WTC11 (cell line): ENCODE measurements at regions not wholly inside any gene's neighbourhood (a gene's known extent, or its start where the extent isn't known, plus 50 kb on each side); places are given as distances from the start of the nearest gene placed in this dataset.

Source experiments
- ATAC-seq: fragments of 200-7000 bp; cut with Tn5 transposase; 2 replicates; pipeline ENCODE4 v1.10.0; 2021; ENCODE audit warnings: mild to moderate bottlenecking, moderate library complexity
- CTCF ChIA-PET: fragments of 300-600 bp; sonication (Branson Sonifier 250); formaldehyde crosslinking; loops from one replicate; lab custom pipeline; 2021; ENCODE audit warnings: antibody characterized with exemption; lab: Charles Lee
- POLR2A ChIA-PET: fragments of 350-600 bp; sonication (Branson Sonifier 250); formaldehyde crosslinking; loops from one replicate; lab custom pipeline; 2021; ENCODE audit warnings: antibody characterized with exemption; lab: Charles Lee
- DNase-seq: peaks from one replicate; pipeline ENCODE4 v3.0.0; 2021; ENCODE audit warnings: low spot score
- H3K27ac Mint-ChIP-seq: 2 replicates; pipeline ENCODE4 v1.8.0; 2021; ENCODE audit warnings: mixed read lengths
- H3K27me3 Mint-ChIP-seq: 2 replicates; pipeline ENCODE4 v1.8.0; 2021; ENCODE audit warnings: low read depth, mild to moderate bottlenecking, moderate library complexity, mixed read lengths
- H3K36me3 Mint-ChIP-seq: 2 replicates; pipeline ENCODE4 v1.8.0; 2021; ENCODE audit warnings: mixed read lengths
- H3K4me1 Mint-ChIP-seq: 2 replicates; pipeline ENCODE4 v1.8.0; 2022; ENCODE audit warnings: mixed read lengths
- H3K4me3 Mint-ChIP-seq: 2 replicates; pipeline ENCODE4 v1.8.0; 2021; ENCODE audit warnings: mild to moderate bottlenecking, moderate library complexity, mixed read lengths
- H3K9me3 Mint-ChIP-seq: 2 replicates; pipeline ENCODE4 v1.8.0; 2021; ENCODE audit warnings: mixed read lengths
- ATF6 ChIP-seq: sonication (generic); formaldehyde crosslinking; IDR thresholded peaks from 2 replicates; pipeline ENCODE4 v1.8.1; 2023; ENCODE audit warnings: mild to moderate bottlenecking, missing genetic modification reagents
- ETV6 ChIP-seq: sonication (generic); formaldehyde crosslinking; IDR thresholded peaks from 2 replicates; pipeline ENCODE4 v1.8.1; 2022; ENCODE audit warnings: mild to moderate bottlenecking, missing genetic modification reagents
- GRHL2 ChIP-seq: fragments of 250-450 bp; sonication (Bioruptor Pico); IDR thresholded peaks from 2 replicates; pipeline ENCODE4 v1.8.0; 2022; ENCODE audit warnings: mild to moderate bottlenecking, moderate library complexity; ENCODE audit not compliant: insufficient replicate concordance, severe bottlenecking
- HMGA2 ChIP-seq: fragments of 250-450 bp; sonication (Bioruptor Pico); IDR thresholded peaks from 2 replicates; pipeline ENCODE4 v1.4.0; 2021; ENCODE audit warnings: mild to moderate bottlenecking, moderate library complexity
- IRF2 ChIP-seq: sonication (generic); formaldehyde crosslinking; IDR thresholded peaks from 2 replicates; pipeline ENCODE4 v1.8.0; 2022; ENCODE audit warnings: low read depth, missing genetic modification reagents, borderline replicate concordance
- KAT7 ChIP-seq: sonication (generic); formaldehyde crosslinking; IDR thresholded peaks from 2 replicates; pipeline ENCODE4 v1.8.1; 2023; ENCODE audit warnings: missing genetic modification reagents, mild to moderate bottlenecking, borderline replicate concordance
- MAX ChIP-seq: sonication (generic); formaldehyde crosslinking; IDR thresholded peaks from 2 replicates; pipeline ENCODE4 v1.8.0; 2022; ENCODE audit warnings: mild to moderate bottlenecking, missing genetic modification reagents
- MXD4 ChIP-seq: fragments of 250-450 bp; sonication (Bioruptor Pico); IDR thresholded peaks from 2 replicates; pipeline ENCODE4 v1.8.0; 2021; ENCODE audit warnings: mild to moderate bottlenecking, moderate library complexity, borderline replicate concordance
- NFATC4 ChIP-seq: fragments of 250-450 bp; sonication (Bioruptor Pico); IDR thresholded peaks from 2 replicates; pipeline ENCODE4 v1.9.0; 2021; ENCODE audit warnings: mild to moderate bottlenecking
- NFE2L1 ChIP-seq: sonication (generic); formaldehyde crosslinking; IDR thresholded peaks from 2 replicates; pipeline ENCODE4 v1.8.1; 2023; ENCODE audit warnings: missing genetic modification reagents
- NFYB ChIP-seq: sonication (generic); formaldehyde crosslinking; conservative IDR thresholded peaks from 2 replicates; pipeline ENCODE4 v1.8.0; 2022; ENCODE audit warnings: low read depth, missing genetic modification reagents
- TCF7 ChIP-seq: sonication (generic); formaldehyde crosslinking; IDR thresholded peaks from 2 replicates; pipeline ENCODE4 v1.8.0; 2022; ENCODE audit warnings: mild to moderate bottlenecking, low read depth, missing genetic modification reagents, moderate library complexity
- ZNF138 ChIP-seq: sonication (generic); formaldehyde crosslinking; conservative IDR thresholded peaks from 2 replicates; pipeline ENCODE4 v1.8.1; 2022; ENCODE audit warnings: mild to moderate bottlenecking, moderate library complexity, missing genetic modification reagents
- ZNF219 ChIP-seq: sonication (generic); formaldehyde crosslinking; IDR thresholded peaks from 2 replicates; pipeline ENCODE4 v1.8.0; 2023; ENCODE audit warnings: missing genetic modification reagents, mild to moderate bottlenecking, borderline replicate concordance
- ZNF396 ChIP-seq: fragments of 250-450 bp; sonication (Bioruptor Pico); IDR thresholded peaks from 2 replicates; pipeline ENCODE4 v1.8.0; 2021; ENCODE audit warnings: mild to moderate bottlenecking, moderate library complexity, borderline replicate concordance
- ZNF425 ChIP-seq: fragments of 250-450 bp; sonication (Bioruptor Pico); conservative IDR thresholded peaks from 2 replicates; pipeline ENCODE4 v1.9.0; 2021; ENCODE audit warnings: mild to moderate bottlenecking
- TF ChIP-seq, protein P1 (sequence below): sonication (generic); formaldehyde crosslinking; IDR thresholded peaks from 2 replicates; pipeline ENCODE4 v1.8.0; 2022; ENCODE audit warnings: mild to moderate bottlenecking, missing genetic modification reagents
- TF ChIP-seq, protein P2 (sequence below): sonication (generic); formaldehyde crosslinking; IDR thresholded peaks from 2 replicates; pipeline ENCODE4 v1.8.1; 2023; ENCODE audit warnings: mild to moderate bottlenecking, missing genetic modification reagents
- TF ChIP-seq, protein P3 (sequence below): sonication (generic); formaldehyde crosslinking; IDR thresholded peaks from 2 replicates; pipeline ENCODE4 v1.8.1; 2023; ENCODE audit warnings: mild to moderate bottlenecking, moderate library complexity, missing genetic modification reagents

- TF ChIP-seq, protein P1, sequence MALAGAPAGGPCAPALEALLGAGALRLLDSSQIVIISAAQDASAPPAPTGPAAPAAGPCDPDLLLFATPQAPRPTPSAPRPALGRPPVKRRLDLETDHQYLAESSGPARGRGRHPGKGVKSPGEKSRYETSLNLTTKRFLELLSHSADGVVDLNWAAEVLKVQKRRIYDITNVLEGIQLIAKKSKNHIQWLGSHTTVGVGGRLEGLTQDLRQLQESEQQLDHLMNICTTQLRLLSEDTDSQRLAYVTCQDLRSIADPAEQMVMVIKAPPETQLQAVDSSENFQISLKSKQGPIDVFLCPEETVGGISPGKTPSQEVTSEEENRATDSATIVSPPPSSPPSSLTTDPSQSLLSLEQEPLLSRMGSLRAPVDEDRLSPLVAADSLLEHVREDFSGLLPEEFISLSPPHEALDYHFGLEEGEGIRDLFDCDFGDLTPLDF (CRISPR knock-in tag): no peak
- TF ChIP-seq HMGA2 (CRISPR knock-in tag) (no peak), NFE2L1 (CRISPR knock-in tag) (no peak), ATF6 (CRISPR knock-in tag) (no peak)
Observed at GRCh38 chr9:75539523-75539922, 350.9 kb upstream of the PCSK5 start (continued).

- H3K27ac Mint-ChIP-seq: no peak overlapping the region
- H3K27me3 Mint-ChIP-seq: no peaks in the 10 kb centered on the region
- peaks cover 18% of the 10 kb centered on the region for H3K9me3 Mint-ChIP-seq
- H3K36me3 Mint-ChIP-seq: peaks cover 6% of the 10 kb centered on the region
- no peak for DNase-seq
- TF ChIP-seq, protein P2, sequence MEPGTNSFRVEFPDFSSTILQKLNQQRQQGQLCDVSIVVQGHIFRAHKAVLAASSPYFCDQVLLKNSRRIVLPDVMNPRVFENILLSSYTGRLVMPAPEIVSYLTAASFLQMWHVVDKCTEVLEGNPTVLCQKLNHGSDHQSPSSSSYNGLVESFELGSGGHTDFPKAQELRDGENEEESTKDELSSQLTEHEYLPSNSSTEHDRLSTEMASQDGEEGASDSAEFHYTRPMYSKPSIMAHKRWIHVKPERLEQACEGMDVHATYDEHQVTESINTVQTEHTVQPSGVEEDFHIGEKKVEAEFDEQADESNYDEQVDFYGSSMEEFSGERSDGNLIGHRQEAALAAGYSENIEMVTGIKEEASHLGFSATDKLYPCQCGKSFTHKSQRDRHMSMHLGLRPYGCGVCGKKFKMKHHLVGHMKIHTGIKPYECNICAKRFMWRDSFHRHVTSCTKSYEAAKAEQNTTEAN (CRISPR knock-in tag): no peak
- TF ChIP-seq ETV6 (CRISPR knock-in tag) (no peak), TCF7 (CRISPR knock-in tag) (no peak), MXD4 (CRISPR knock-in tag) (no peak), IRF2 (CRISPR knock-in tag) (no peak)
- TF ChIP-seq, all 79 proteins: peak for 0
- peaks cover 11% of the 10 kb centered on the region; the same call in 1 of the 2 replicates for H3K4me1 Mint-ChIP-seq
- H3K4me3 Mint-ChIP-seq: no peak overlapping the region
- ChIA-PET POLR2A (no interaction called here), CTCF (no interaction called here)
- ATAC-seq: no peak
Observed at GRCh38 chr9:75540185-75540584, 350.3 kb upstream of the PCSK5 start.

GRCh38 chr9:75541734-75542133 lies 348.7 kb upstream of the PCSK5 start:
- Mint-ChIP-seq H3K4me3 (no peak overlapping the region), H3K27ac (no peak overlapping the region), H3K27me3 (no peaks in the 10 kb centered on the region), H3K36me3 (peaks cover 4% of the 10 kb centered on the region), H3K9me3 (peaks cover 18% of the 10 kb centered on the region), H3K4me1 (peaks cover 13% of the 10 kb centered on the region; the same call in 1 of the 2 replicates)
- ATAC-seq: no peak
- TF ChIP-seq ZNF396 (CRISPR knock-in tag) (no peak), ZNF219 (CRISPR knock-in tag) (no peak), ZNF138 (no peak), NFATC4 (no peak)
- ChIA-PET POLR2A (no interaction called here), CTCF (no interaction called here)
- DNase-seq: no peak

GRCh38 chr9:75544815-75545214 lies 345.7 kb upstream of the PCSK5 start:
- no peak for DNase-seq
- peaks cover 14% of the 10 kb centered on the region for H3K9me3 Mint-ChIP-seq
- no peak for ATAC-seq

More at GRCh38 chr9:75544815-75545214, 345.7 kb upstream of the PCSK5 start:
- H3K4me3 Mint-ChIP-seq: no peak overlapping the region
- H3K4me1 Mint-ChIP-seq: peaks cover 13% of the 10 kb centered on the region; the same call in 1 of the 2 replicates
- ChIA-PET POLR2A (no interaction called here), CTCF (no interaction called here)
- H3K27me3 Mint-ChIP-seq: no peaks in the 10 kb centered on the region; the same call in 1 of the 2 replicates
- no peak overlapping the region for H3K27ac Mint-ChIP-seq
- TF ChIP-seq, protein P3, sequence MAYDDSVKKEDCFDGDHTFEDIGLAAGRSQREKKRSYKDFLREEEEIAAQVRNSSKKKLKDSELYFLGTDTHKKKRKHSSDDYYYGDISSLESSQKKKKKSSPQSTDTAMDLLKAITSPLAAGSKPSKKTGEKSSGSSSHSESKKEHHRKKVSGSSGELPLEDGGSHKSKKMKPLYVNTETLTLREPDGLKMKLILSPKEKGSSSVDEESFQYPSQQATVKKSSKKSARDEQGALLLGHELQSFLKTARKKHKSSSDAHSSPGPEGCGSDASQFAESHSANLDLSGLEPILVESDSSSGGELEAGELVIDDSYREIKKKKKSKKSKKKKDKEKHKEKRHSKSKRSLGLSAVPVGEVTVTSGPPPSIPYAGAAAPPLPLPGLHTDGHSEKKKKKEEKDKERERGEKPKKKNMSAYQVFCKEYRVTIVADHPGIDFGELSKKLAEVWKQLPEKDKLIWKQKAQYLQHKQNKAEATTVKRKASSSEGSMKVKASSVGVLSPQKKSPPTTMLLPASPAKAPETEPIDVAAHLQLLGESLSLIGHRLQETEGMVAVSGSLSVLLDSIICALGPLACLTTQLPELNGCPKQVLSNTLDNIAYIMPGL (CRISPR knock-in tag): no peak
- TF ChIP-seq ZNF425 (CRISPR knock-in tag) (no peak), KAT7 (CRISPR knock-in tag) (no peak), NFYB (CRISPR knock-in tag) (no peak), GRHL2 (CRISPR knock-in tag) (no peak), MAX (CRISPR knock-in tag) (no peak)
- no peaks in the 10 kb centered on the region for H3K36me3 Mint-ChIP-seq
